Gastrocnemius medialis (tissue), 4 donors: ENCODE measurements at regions not wholly inside any gene's neighbourhood (a gene's known extent, or its start where the extent isn't known, plus 50 kb on each side); places are given as distances from the start of the nearest gene placed in this dataset.

Experiments
- CTCF ChIP-seq, 5 experiments: fragments of 450-650 bp in 3 of 5; fragments of 200-600 bp in 2 of 5; sonication (generic) in 2 of 5; IDR thresholded peaks in 4 of 5; conservative IDR thresholded peaks in 1 of 5; 1 replicate in 4 of 5; 2 replicates in 1 of 5; pipeline ENCODE4 v1.5.1; 2016 to 2019; ENCODE audit warnings: antibody characterized with exemption in 5 of 5, mild to moderate bottlenecking in 3 of 5, moderate library complexity in 3 of 5
- POLR2A ChIP-seq, 2 donors: fragments of 450-650 bp; IDR thresholded peaks; one replicate each; pipeline ENCODE4 v1.6.1; 2017; ENCODE audit warnings: antibody characterized with exemption in 2 of 2, mild to moderate bottlenecking in 2 of 2, moderate library complexity in 2 of 2

GRCh38 chr18:41482501-41482900 lies 472.5 kb upstream of the PIK3C3 start:
- TF ChIP-seq CTCF (IDR thresholded peaks at IDR 0.05 in 4 of 5, conservative IDR thresholded peaks at IDR 0.05 in 1 of 5), result no peak
- no peak for TF ChIP-seq POLR2A (IDR thresholded peaks at IDR 0.05)
